Right lobe of liver (tissue), 6 donors: ENCODE measurements at regions not wholly inside any gene's neighbourhood (a gene's known extent, or its start where the extent isn't known, plus 50 kb on each side); places are given as distances from the start of the nearest gene placed in this dataset.

Experiments
- ATAC-seq, 4 donors: fragments of 200-7000 bp; cut with Tn5 transposase; one replicate each; pipeline ENCODE4 v1.9.1; 2020; ENCODE audit warnings: mild to moderate bottlenecking in 4 of 4, moderate library complexity in 4 of 4
- DNase-seq, 3 donors: peaks; one replicate each; pipeline ENCODE4 v3.0.0-alpha.2; 2020
- H3K27ac ChIP-seq, 3 donors: fragments of 200-600 bp; one replicate each; pipeline ENCODE4 v1.8.0; 2022
- H3K27me3 ChIP-seq, 2 donors: fragments of 200-600 bp; one replicate each; pipeline ENCODE4 v1.8.0; 2022
- H3K36me3 ChIP-seq, 4 donors: fragments of 200-600 bp; sonication (generic) in 1 of 4; one replicate each; pipeline versions ENCODE4 v1.5.1 to v1.8.0; 2017 to 2022; ENCODE audit warnings: control low read depth in 1 of 4
- H3K4me1 ChIP-seq, 4 donors: fragments of 200-600 bp; sonication (generic) in 1 of 4; one replicate each; pipeline versions ENCODE4 v1.5.1 to v1.8.0; 2017 to 2022; ENCODE audit warnings: control low read depth in 1 of 4
- H3K4me3 ChIP-seq, 3 donors: fragments of 200-600 bp; one replicate each; pipeline ENCODE4 v1.8.0; 2022
- H3K9me3 ChIP-seq, 4 donors: fragments of 200-600 bp; sonication (generic) in 1 of 4; one replicate each; pipeline versions ENCODE4 v1.5.1 to v1.8.0; 2017 to 2022; ENCODE audit warnings: control low read depth in 1 of 4
- CTCF ChIP-seq, 4 donors: fragments of 200-600 bp in 3 of 4; fragments of 450-650 bp in 1 of 4; IDR thresholded peaks; one replicate each; pipeline versions ENCODE4 v1.5.1 to v1.8.0; 2016 to 2022; ENCODE audit warnings: antibody characterized with exemption in 4 of 4, mild to moderate bottlenecking in 2 of 4
- POLR2A ChIP-seq: fragments of 450-650 bp; IDR thresholded peaks from one replicate; pipeline ENCODE4 v1.6.1; 2017; ENCODE audit warnings: antibody characterized with exemption, mild to moderate bottlenecking
- WGBS: methylation state at CpG from one replicate; pipeline ENCODE4 v1.1.6; 2018; ENCODE audit warnings: low coverage, low lambda C conversion rate; ENCODE audit not compliant: insufficient coverage; ENCODE audit errors: missing lambda C conversion rate; 5-methylcytosine and 5-hydroxymethylcytosine counted together
- intact Hi-C, 2 donors: fragments of 100-400 bp; cut with DNase I; formaldehyde crosslinking; loops; one replicate each; pipeline versions ENCODE4 v1.11.2 to v1.14.1; 2022
- donor health status: DM: no; HTN: yes; CAD: no.
- donor health status: DM: no; HTN: no; CAD: no.
- donor health status: DM: no; HTN: no; CAD: no.
- donor health status: DM: no; HTN: yes; CAD: no.
- donor health status: DM: no; HTN: yes; CAD: no.

GRCh38 chr11:129273944-129274711, 82.0 kb upstream of the ARHGAP32 start:
- no peak for ATAC-seq
- 49% methylated on average over 5 of the region's 5 CpGs for WGBS
- intact Hi-C loops, result no loop called here

GRCh38 chr11:129273322-129273721, 81.2 kb upstream of the ARHGAP32 start:
- intact Hi-C loops, result no loop called here
- TF ChIP-seq POLR2A, result no peak
- TF ChIP-seq CTCF (IDR thresholded peaks at IDR 0.05), result no peak
- Histone ChIP-seq H3K36me3 (no peaks in the 10 kb centered on the region), H3K4me1 (peaks cover 0 to 63% (median 26%) of the 10 kb centered on the region in 4 donors), H3K27me3 (no peaks in the 10 kb centered on the region), H3K27ac (peak overlapping the region in 1 of 3 donors; percentile 6), H3K9me3 (no peaks in the 10 kb centered on the region), H3K4me3 (no peak overlapping the region)
- ATAC-seq, result peak in 3 of 4 donors; percentile 31 to 63 (median 40)
- DNase-seq, result no peak

More at GRCh38 chr11:129273944-129274711, 82.0 kb upstream of the ARHGAP32 start:
- no peaks in the 10 kb centered on the region for H3K9me3 ChIP-seq
- H3K4me3 ChIP-seq, result no peak overlapping the region
- peak overlapping the region in 1 of 3 donors; percentile 6 for H3K27ac ChIP-seq
- TF ChIP-seq CTCF (IDR thresholded peaks at IDR 0.05) (no peak), POLR2A (no peak)
- no peaks in the 10 kb centered on the region for H3K27me3 ChIP-seq
- H3K36me3 ChIP-seq, result no peaks in the 10 kb centered on the region
- no peak for DNase-seq
- H3K4me1 ChIP-seq, result peaks cover 0 to 63% (median 26%) of the 10 kb centered on the region in 4 donors

- WGBS, result 50% methylated on average over 7 of the region's 9 CpGs
- intact Hi-C loops, result no loop called here
Observed at GRCh38 chr11:129271030-129271429, 78.9 kb upstream of the ARHGAP32 start.

GRCh38 chr11:129270446-129270845, 78.3 kb upstream of the ARHGAP32 start:
- DNase-seq, result no peak
- Histone ChIP-seq H3K4me3 (no peak overlapping the region), H3K27ac (no peak overlapping the region), H3K9me3 (no peaks in the 10 kb centered on the region), H3K36me3 (no peaks in the 10 kb centered on the region), H3K4me1 (peaks cover 0 to 40% (median 16%) of the 10 kb centered on the region in 4 donors), H3K27me3 (no peaks in the 10 kb centered on the region)
- WGBS, result 57% methylated on average over 4 of the region's 4 CpGs
- no peak for TF ChIP-seq POLR2A
- TF ChIP-seq CTCF (IDR thresholded peaks at IDR 0.05), result no peak
- no peak for ATAC-seq
- intact Hi-C loops, result no loop called here

More at GRCh38 chr11:129271030-129271429, 78.9 kb upstream of the ARHGAP32 start:
- Histone ChIP-seq H3K9me3 (no peaks in the 10 kb centered on the region), H3K27ac (no peak overlapping the region), H3K4me3 (no peak overlapping the region), H3K4me1 (peaks cover 0 to 41% (median 19%) of the 10 kb centered on the region in 4 donors), H3K27me3 (no peaks in the 10 kb centered on the region), H3K36me3 (no peaks in the 10 kb centered on the region)
- no peak for ATAC-seq
- TF ChIP-seq CTCF (IDR thresholded peaks at IDR 0.05) (no peak), POLR2A (no peak)
- no peak for DNase-seq
